ENCODE measurements at regions not wholly inside any gene's neighbourhood (a gene's known extent, or its start where the extent isn't known, plus 50 kb on each side); places are given as distances from the start of the nearest gene placed in this dataset.
"Not testable (repeated sequence)": the region's sequence is repeated elsewhere in the genome, so short reads cannot be mapped to it uniquely, and the experiment has no call there.

DNA sequence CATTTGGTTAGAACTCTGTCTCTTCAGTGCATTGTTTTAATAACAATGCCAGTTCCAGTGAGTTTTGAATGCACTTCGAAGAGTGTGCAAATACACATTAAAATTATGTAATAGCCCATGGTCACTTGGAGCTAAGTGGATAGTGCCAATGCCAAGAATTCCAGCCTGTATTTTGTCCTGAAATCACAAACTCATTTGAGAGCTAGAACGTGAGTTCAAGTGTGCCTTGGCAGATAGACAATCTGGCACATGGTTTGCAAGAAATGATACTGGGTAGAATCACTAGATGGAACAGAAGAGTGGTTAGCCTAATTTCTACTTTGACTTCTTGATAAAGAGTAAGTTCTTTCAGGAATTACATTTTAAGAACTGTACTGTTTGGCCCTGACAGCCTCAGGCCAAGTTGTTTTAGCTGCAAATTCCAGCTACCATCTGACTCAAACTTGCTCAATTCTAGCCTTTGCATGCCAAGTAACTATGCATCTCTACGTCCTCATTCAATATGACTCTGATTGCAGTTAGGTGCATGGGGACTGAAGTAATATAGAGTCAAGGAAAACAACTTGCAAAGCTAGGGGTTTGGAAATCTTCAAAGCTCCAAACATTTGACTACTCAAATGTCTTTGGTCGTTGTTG lies 131.9 kb upstream of the SMIM31 start:
- TF ChIP-seq, protein P1, sequence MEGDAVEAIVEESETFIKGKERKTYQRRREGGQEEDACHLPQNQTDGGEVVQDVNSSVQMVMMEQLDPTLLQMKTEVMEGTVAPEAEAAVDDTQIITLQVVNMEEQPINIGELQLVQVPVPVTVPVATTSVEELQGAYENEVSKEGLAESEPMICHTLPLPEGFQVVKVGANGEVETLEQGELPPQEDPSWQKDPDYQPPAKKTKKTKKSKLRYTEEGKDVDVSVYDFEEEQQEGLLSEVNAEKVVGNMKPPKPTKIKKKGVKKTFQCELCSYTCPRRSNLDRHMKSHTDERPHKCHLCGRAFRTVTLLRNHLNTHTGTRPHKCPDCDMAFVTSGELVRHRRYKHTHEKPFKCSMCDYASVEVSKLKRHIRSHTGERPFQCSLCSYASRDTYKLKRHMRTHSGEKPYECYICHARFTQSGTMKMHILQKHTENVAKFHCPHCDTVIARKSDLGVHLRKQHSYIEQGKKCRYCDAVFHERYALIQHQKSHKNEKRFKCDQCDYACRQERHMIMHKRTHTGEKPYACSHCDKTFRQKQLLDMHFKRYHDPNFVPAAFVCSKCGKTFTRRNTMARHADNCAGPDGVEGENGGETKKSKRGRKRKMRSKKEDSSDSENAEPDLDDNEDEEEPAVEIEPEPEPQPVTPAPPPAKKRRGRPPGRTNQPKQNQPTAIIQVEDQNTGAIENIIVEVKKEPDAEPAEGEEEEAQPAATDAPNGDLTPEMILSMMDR (IDR thresholded peaks at IDR 0.05; ENCODE audit: insufficient read depth, low read depth, low read length): no peak
- no peak overlapping the region for H3K4me3 ChIP-seq (ENCODE audit: low read depth, low read length)
- no peak for DNase-seq (ENCODE audit: low read depth)

DNA sequence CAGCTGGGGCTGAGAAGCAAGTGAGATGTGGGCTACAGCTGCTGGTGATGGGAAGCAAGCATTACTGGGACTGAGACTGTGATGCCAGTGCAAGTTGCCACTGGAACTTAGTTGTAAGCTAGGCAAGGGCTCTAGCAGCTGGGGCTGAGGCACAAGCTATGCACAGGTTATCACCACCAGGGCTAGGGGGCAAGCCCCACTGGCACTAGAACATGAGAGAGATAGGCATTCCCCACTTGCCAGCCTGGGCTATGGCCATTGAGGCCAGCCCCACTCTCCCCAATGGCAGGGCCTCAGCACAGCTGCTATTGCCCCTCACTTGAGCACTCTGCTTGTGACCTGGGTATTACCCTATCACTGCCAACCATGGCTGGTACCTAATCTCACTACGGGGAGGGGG lies 130.8 kb upstream of the SMIM31 start:
- DNase-seq (ENCODE audit: low read depth): no peak

DNA sequence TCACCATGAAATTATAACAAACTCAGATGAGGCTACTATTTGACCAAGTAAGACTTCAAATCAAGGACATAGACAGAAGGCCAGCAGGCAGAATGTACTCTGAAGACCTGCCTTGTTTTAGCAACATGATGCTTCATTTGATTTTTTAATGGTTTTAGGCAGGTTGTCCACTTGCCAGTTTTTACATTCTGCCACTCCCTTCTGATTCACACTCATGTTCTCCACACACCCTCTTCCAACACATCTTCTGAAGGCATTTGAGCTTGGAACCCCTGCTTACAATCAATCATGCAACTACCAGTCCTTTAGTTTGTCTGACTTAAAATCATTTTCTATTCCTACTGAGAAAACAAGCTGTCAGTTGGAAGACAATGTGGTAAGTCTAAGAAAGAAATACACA lies 114.9 kb upstream of the SMIM31 start:
- TF ChIP-seq, protein P1 (IDR thresholded peaks at IDR 0.05; ENCODE audit: insufficient read depth, low read depth, low read length): no peak
- H3K4me3 ChIP-seq (ENCODE audit: low read depth, low read length): no peak overlapping the region
- no peak for DNase-seq (ENCODE audit: low read depth)

More for the DNA sequence above, 130.8 kb upstream of the SMIM31 start:
- TF ChIP-seq, protein P1 (IDR thresholded peaks at IDR 0.05; ENCODE audit: insufficient read depth, low read depth, low read length): no peak
- no peak overlapping the region for H3K4me3 ChIP-seq (ENCODE audit: low read depth, low read length)

DNA sequence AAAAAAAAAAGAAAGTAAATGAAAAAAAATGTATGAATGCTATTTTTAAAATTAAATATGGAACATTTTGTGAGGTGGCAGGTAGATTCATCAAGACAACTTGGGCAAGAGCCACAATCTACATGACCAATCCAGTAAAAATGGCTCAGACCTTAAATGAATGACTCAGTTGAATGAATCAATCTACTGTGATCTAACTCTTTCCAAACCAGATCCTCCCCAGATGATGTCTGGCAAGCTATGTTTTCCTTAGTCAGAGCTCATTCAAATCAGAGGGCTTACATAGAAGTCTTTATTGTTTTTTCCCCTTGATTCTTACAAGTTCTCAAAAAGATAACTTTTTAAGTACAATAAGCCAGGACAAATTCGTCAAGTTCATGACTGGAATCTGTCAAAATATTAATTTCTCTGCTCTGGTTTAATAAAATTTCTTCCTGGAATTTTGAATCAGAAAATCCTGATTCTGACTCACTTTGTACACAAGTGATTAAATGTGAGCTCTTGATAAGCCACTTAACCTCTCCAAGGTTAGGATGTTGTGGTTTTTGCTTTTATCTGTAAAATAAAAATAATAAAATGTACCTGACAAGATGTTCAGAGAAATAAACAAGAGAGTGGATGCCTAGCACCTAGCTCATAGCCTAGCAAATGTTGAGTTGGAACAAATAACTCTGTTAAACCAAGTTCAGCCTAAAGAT lies 105.6 kb upstream of the SMIM31 start:
- no peak overlapping the region for H3K4me3 ChIP-seq (ENCODE audit: low read depth, low read length)
- TF ChIP-seq, protein P1 (IDR thresholded peaks at IDR 0.05; ENCODE audit: insufficient read depth, low read depth, low read length): no peak
- DNase-seq (ENCODE audit: low read depth): no peak

DNA sequence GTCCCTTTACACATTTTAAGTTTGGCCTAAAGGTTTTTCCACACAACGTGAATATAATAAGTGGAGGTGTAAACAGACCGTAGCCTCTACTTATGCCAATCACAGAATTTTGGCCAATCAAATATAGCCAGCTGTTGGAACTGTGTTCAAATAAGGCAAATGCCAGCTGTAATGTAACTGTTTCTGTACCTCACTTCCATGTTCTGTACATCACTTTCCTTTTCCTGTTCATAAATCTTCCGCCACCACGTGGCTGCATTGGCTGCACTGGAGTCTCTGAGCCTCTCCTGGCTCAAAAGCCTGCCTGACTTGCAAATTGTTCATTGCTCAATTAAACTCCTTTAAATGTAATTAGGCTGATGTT lies 105.1 kb upstream of the SMIM31 start:
- H3K4me3 ChIP-seq (ENCODE audit: low read depth, low read length): no peak overlapping the region
- DNase-seq (ENCODE audit: low read depth): no peak
- TF ChIP-seq, protein P1 (IDR thresholded peaks at IDR 0.05; ENCODE audit: insufficient read depth, low read depth, low read length): no peak

DNA sequence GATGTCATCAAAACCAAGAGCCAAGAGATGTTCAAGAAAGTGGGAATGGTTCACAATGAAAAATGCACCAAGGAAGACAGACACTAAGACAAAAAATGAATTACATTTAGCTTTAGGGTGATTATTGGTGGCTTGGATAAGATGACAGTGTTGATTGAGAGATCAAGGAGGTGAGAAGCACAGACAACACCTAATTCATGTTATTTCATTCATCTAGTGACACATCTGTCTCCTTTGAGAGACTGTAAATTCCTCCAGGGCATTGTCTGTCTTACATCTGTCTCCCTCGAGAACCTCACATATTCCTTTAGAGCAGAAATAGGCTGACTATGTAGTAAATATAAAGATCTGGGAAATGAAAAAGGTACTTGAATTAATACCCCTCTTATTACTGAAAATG lies 94.2 kb upstream of the SMIM31 start:
- TF ChIP-seq, protein P1 (IDR thresholded peaks at IDR 0.05; ENCODE audit: insufficient read depth, low read depth, low read length): no peak
- H3K4me3 ChIP-seq (ENCODE audit: low read depth, low read length): no peak overlapping the region
- DNase-seq (ENCODE audit: low read depth): no peak

DNA sequence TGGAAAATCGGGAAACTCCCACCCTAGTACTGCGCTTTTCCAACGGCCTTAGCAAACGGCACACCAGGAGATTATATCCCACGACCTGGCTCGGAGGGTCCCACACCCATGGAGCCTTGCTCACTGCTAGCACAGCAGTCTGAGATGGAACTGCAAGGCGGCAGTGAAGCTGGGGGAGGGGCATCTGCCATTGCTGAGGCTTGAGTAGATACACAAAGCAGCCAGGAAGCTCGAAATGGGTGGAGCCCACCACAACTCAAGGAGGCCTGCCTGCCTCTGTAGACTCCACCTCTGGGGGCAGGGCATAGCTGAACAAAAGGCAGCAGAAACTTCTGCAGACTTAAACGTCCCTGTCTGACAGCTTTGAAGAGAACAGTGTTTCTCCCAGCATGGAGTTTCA lies 77.8 kb upstream of the SMIM31 start:
- H3K4me3 ChIP-seq (ENCODE audit: low read depth, low read length); DNase-seq (ENCODE audit: low read depth): not testable (repeated sequence)

Measured in fibroblast of villous mesenchyme (primary cell).